ENCODE measurements at regions not wholly inside any gene's neighbourhood (a gene's known extent, or its start where the extent isn't known, plus 50 kb on each side); places are given as distances from the start of the nearest gene placed in this dataset.

DNA sequence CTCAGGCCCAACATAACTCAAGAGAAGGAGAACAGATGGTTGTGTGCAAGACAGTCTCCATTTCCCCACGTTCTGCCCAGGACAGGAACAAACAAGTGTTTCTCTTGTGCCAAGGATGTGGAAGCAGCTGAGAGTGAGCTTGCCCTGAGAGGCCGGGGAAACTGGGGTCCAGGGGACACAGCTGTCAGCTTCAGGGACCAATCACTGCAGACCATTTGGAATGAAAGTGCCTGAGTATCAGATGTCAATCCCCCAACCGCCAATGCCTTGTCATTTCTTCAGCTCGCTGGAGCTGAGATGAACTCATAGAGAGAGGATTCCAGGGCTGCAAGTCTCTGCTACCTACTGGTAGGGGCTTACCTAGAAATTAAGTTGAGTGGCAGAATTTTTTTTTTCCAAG is 71.9 kb upstream of the METAP2 start:
- H2AFZ ChIP-seq (ENCODE audit: control insufficient read depth, low read depth, low read length): no peak overlapping the region
- H3K27ac ChIP-seq (ENCODE audit: control insufficient read depth, insufficient read depth): no peak overlapping the region
- no TSS peak for BruUV-seq (replicated peaks)
- H3K9me3 ChIP-seq (replicated peaks; ENCODE audit: control insufficient read depth, insufficient read depth, low read length): no peaks in the 10 kb centered on the region
- ChIA-PET SMC1A (ENCODE audit: uncharacterized antibody, unreplicated experiment) (interaction anchor here (1.6 kb wide), 1 partner anchor 10 kb away, joined by 5 read pairs; no protein-coding TSS in a partner anchor), CTCF (no interaction called here), POLR2A (no interaction called here), RAD21 (ENCODE audit: unreplicated experiment) (interaction anchor here (0.7 kb wide), 1 partner anchor 105 kb away, joined by 4 read pairs; no protein-coding TSS in a partner anchor)
- H3K4me1 ChIP-seq (ENCODE audit: control insufficient read depth, insufficient read depth, low read length): no peaks in the 10 kb centered on the region
- 60% methylated on average over 4 of the region's 4 CpGs for WGBS (ENCODE audit: insufficient coverage, insufficient replicate concordance, low lambda C conversion rate, missing lambda C conversion rate)
- H3K36me3 ChIP-seq (ENCODE audit: control insufficient read depth in 2 of 2, insufficient read depth in 2 of 2, low read length in 1 of 2): no peaks in the 10 kb centered on the region
- H3K9ac ChIP-seq (ENCODE audit: control insufficient read depth, insufficient read depth, low read length): no peak overlapping the region
- in situ Hi-C loops (cut with MboI) (no loop called here), intact Hi-C loops (cut with micrococcal nuclease; ENCODE audit: unreplicated experiment) (no loop called here)
- no peak overlapping the region for H3K4me2 ChIP-seq (ENCODE audit: control insufficient read depth, insufficient read depth)
- DNase-seq (ENCODE audit: low read depth, low spot score) (no peak), ATAC-seq (no peak), FAIRE-seq (no peak)
- no peak for TF ChIP-seq NFXL1 (IDR thresholded peaks at IDR 0.05; ENCODE audit: borderline replicate concordance)
- TF ChIP-seq, protein P1, sequence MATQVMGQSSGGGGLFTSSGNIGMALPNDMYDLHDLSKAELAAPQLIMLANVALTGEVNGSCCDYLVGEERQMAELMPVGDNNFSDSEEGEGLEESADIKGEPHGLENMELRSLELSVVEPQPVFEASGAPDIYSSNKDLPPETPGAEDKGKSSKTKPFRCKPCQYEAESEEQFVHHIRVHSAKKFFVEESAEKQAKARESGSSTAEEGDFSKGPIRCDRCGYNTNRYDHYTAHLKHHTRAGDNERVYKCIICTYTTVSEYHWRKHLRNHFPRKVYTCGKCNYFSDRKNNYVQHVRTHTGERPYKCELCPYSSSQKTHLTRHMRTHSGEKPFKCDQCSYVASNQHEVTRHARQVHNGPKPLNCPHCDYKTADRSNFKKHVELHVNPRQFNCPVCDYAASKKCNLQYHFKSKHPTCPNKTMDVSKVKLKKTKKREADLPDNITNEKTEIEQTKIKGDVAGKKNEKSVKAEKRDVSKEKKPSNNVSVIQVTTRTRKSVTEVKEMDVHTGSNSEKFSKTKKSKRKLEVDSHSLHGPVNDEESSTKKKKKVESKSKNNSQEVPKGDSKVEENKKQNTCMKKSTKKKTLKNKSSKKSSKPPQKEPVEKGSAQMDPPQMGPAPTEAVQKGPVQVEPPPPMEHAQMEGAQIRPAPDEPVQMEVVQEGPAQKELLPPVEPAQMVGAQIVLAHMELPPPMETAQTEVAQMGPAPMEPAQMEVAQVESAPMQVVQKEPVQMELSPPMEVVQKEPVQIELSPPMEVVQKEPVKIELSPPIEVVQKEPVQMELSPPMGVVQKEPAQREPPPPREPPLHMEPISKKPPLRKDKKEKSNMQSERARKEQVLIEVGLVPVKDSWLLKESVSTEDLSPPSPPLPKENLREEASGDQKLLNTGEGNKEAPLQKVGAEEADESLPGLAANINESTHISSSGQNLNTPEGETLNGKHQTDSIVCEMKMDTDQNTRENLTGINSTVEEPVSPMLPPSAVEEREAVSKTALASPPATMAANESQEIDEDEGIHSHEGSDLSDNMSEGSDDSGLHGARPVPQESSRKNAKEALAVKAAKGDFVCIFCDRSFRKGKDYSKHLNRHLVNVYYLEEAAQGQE (IDR thresholded peaks at IDR 0.05; ENCODE audit: low read depth, low read length): no peak
- no peak for TF ChIP-seq GATAD2B (conservative IDR thresholded peaks at IDR 0.05; ENCODE audit: low read depth)
- no peak for TF ChIP-seq RAD21 (IDR thresholded peaks at IDR 0.05; ENCODE audit: insufficient read depth, low read depth, low read length)
- TF ChIP-seq, protein P2, sequence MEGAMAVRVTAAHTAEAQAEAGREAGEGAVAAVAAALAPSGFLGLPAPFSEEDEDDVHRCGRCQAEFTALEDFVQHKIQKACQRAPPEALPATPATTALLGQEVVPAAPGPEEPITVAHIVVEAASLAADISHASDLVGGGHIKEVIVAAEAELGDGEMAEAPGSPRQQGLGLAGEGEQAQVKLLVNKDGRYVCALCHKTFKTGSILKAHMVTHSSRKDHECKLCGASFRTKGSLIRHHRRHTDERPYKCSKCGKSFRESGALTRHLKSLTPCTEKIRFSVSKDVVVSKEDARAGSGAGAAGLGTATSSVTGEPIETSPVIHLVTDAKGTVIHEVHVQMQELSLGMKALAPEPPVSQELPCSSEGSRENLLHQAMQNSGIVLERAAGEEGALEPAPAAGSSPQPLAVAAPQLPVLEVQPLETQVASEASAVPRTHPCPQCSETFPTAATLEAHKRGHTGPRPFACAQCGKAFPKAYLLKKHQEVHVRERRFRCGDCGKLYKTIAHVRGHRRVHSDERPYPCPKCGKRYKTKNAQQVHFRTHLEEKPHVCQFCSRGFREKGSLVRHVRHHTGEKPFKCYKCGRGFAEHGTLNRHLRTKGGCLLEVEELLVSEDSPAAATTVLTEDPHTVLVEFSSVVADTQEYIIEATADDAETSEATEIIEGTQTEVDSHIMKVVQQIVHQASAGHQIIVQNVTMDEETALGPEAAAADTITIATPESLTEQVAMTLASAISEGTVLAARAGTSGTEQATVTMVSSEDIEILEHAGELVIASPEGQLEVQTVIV (IDR thresholded peaks at IDR 0.05; ENCODE audit: borderline replicate concordance, partially characterized antibody): no peak
- TF ChIP-seq ZBTB11 (CRISPR knock-in tag; IDR thresholded peaks at IDR 0.05): no peak
- no peak for TF ChIP-seq SMAD5 (IDR thresholded peaks at IDR 0.05; ENCODE audit: low read depth)
- TF ChIP-seq MXI1 (IDR thresholded peaks at IDR 0.05; ENCODE audit: low read depth, low read length): no peak
- TF ChIP-seq SREBF1 (IDR thresholded peaks at IDR 0.05; ENCODE audit: low read length): no peak
- no peak for TF ChIP-seq RB1 (IDR thresholded peaks at IDR 0.05; ENCODE audit: borderline replicate concordance)
- TF ChIP-seq, protein P3, sequence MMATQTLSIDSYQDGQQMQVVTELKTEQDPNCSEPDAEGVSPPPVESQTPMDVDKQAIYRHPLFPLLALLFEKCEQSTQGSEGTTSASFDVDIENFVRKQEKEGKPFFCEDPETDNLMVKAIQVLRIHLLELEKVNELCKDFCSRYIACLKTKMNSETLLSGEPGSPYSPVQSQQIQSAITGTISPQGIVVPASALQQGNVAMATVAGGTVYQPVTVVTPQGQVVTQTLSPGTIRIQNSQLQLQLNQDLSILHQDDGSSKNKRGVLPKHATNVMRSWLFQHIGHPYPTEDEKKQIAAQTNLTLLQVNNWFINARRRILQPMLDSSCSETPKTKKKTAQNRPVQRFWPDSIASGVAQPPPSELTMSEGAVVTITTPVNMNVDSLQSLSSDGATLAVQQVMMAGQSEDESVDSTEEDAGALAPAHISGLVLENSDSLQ (IDR thresholded peaks at IDR 0.05): no peak
- H4K20me1 ChIP-seq (ENCODE audit: control insufficient read depth, insufficient read depth): no peaks in the 10 kb centered on the region
- H3K27me3 ChIP-seq (replicated peaks in 1 of 2; ENCODE audit: control insufficient read depth in 2 of 2, insufficient read depth in 2 of 2, low read length in 1 of 2): peaks cover 0 to 3% of the 10 kb centered on the region in 2 experiments; a peak in 2 of 4 replicates
- no peak overlapping the region for H3K4me3 ChIP-seq
- no peaks in the 10 kb centered on the region for H3K79me2 ChIP-seq (ENCODE audit: control insufficient read depth, insufficient read depth, low read length)

All from GM12878 (cell line).